UCSD-AML1 (cell line): ENCODE measurements at regions not wholly inside any gene's neighbourhood (a gene's known extent, or its start where the extent isn't known, plus 50 kb on each side); places are given as distances from the start of the nearest gene placed in this dataset.
"Not testable (repeated sequence)": the region's sequence is repeated elsewhere in the genome, so short reads cannot be mapped to it uniquely, and the experiment has no call there.

Experiments
- DNase-seq: peaks from one replicate; lab custom pipeline; 2025; ENCODE audit not compliant: unreplicated experiment; lab: John Stamatoyannopoulos, UW

- no peak for DNase-seq
These were observed 184.4 kb upstream of the CCNG1 start for GRCh38 chr5:163252950-163253349.

GRCh38 chr5:163259495-163259894 is 177.9 kb upstream of the CCNG1 start:
- no peak for DNase-seq

GRCh38 chr5:163260471-163260870 is 176.9 kb upstream of the CCNG1 start:
- no peak for DNase-seq

- no peak for DNase-seq
These were observed 176.4 kb upstream of the CCNG1 start for GRCh38 chr5:163260961-163261360.

GRCh38 chr5:163261647-163262269 is 175.6 kb upstream of the CCNG1 start:
- DNase-seq: peak; percentile 7

GRCh38 chr5:163266249-163266648 is 171.1 kb upstream of the CCNG1 start:
- not testable (repeated sequence) for DNase-seq

GRCh38 chr5:163269624-163270023 is 167.8 kb upstream of the CCNG1 start:
- DNase-seq: no peak

- no peak for DNase-seq
These were observed 160.9 kb upstream of the CCNG1 start for GRCh38 chr5:163276466-163276865.

- DNase-seq: not testable (repeated sequence)
These were observed 156.5 kb upstream of the CCNG1 start for GRCh38 chr5:163280897-163281296.

GRCh38 chr5:163281512-163281911 is 155.9 kb upstream of the CCNG1 start:
- no peak for DNase-seq

GRCh38 chr5:163293836-163294235 is 143.6 kb upstream of the CCNG1 start:
- DNase-seq: no peak

- no peak for DNase-seq
These were observed 133.7 kb upstream of the CCNG1 start for GRCh38 chr5:163303718-163304117.

- no peak for DNase-seq
These were observed 131.7 kb upstream of the CCNG1 start for GRCh38 chr5:163305655-163306054.

- DNase-seq: no peak
These were observed 131.0 kb upstream of the CCNG1 start for GRCh38 chr5:163306421-163306820.

- DNase-seq: peak; percentile 6
These were observed 127.5 kb upstream of the CCNG1 start for GRCh38 chr5:163309914-163310313.

GRCh38 chr5:163310997-163311396 is 126.4 kb upstream of the CCNG1 start:
- DNase-seq: no peak

- no peak for DNase-seq
These were observed 124.8 kb upstream of the CCNG1 start for GRCh38 chr5:163312598-163312997.

- DNase-seq: not testable (repeated sequence)
These were observed 124.3 kb upstream of the CCNG1 start for GRCh38 chr5:163313049-163313448.

- DNase-seq: peak; percentile 21
These were observed 121.0 kb upstream of the CCNG1 start for GRCh38 chr5:163316374-163316773.

GRCh38 chr5:163318707-163319106 is 118.7 kb upstream of the CCNG1 start:
- no peak for DNase-seq

- DNase-seq: no peak
These were observed 115.9 kb upstream of the CCNG1 start for GRCh38 chr5:163321511-163321910.

- DNase-seq: no peak
These were observed 106.4 kb upstream of the CCNG1 start for GRCh38 chr5:163330723-163331668.
